ENCODE measurements at regions not wholly inside any gene's neighbourhood (a gene's known extent, or its start where the extent isn't known, plus 50 kb on each side); places are given as distances from the start of the nearest gene placed in this dataset.

DNA sequence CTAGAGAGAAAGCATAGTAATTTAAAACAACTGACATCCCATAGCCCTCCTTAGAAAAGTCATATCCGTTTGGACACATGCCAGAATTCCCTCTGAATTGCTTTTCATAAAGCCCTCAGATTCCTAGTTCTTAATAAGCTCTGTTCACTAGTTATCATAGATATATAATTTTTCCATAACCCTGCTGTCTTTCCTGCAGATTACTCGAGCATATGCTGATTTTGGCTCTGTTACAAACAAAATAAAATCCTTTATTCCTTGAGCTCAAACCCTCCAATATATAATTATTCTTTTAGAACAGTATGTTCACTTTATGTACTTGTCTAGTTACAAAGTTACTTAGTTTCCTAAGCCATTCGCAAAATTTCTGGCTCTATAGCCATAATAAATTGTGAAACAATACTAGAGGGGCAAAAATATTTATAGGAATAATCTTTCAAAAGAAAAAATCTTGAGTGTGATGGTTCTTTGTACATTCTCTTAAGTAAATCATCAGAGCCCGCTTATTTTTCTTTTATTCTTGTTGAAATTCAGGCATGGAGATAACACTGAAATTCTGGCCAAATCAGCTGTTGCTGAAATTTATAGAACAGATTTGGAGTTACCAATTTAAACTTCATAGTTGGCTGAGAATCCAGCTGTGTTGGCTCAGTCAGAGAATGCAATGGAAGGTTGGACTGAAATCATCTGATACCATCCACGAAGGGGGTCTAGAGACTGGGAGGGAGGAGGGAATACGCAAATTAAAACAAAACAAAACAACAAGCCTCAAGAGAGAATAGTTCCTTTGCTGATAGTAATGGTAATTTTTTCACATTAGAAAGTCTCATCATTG lies 146.1 kb upstream of the TMEM196 start:
- TF ChIP-seq POLR2A (IDR thresholded peaks at IDR 0.05) (no peak), POLR2AphosphoS5 (IDR thresholded peaks at IDR 0.05) (no peak)
- TF ChIP-seq, protein P1, sequence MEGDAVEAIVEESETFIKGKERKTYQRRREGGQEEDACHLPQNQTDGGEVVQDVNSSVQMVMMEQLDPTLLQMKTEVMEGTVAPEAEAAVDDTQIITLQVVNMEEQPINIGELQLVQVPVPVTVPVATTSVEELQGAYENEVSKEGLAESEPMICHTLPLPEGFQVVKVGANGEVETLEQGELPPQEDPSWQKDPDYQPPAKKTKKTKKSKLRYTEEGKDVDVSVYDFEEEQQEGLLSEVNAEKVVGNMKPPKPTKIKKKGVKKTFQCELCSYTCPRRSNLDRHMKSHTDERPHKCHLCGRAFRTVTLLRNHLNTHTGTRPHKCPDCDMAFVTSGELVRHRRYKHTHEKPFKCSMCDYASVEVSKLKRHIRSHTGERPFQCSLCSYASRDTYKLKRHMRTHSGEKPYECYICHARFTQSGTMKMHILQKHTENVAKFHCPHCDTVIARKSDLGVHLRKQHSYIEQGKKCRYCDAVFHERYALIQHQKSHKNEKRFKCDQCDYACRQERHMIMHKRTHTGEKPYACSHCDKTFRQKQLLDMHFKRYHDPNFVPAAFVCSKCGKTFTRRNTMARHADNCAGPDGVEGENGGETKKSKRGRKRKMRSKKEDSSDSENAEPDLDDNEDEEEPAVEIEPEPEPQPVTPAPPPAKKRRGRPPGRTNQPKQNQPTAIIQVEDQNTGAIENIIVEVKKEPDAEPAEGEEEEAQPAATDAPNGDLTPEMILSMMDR (IDR thresholded peaks at IDR 0.05), result no peak
